ENCODE measurements at regions not wholly inside any gene's neighbourhood (a gene's known extent, or its start where the extent isn't known, plus 50 kb on each side); places are given as distances from the start of the nearest gene placed in this dataset.
A peak's percentile ranks its signal among the peaks of the same experiment; 100 is the strongest.
"Not testable (repeated sequence)": the region's sequence is repeated elsewhere in the genome, so short reads cannot be mapped to it uniquely, and the experiment has no call there.

DNA sequence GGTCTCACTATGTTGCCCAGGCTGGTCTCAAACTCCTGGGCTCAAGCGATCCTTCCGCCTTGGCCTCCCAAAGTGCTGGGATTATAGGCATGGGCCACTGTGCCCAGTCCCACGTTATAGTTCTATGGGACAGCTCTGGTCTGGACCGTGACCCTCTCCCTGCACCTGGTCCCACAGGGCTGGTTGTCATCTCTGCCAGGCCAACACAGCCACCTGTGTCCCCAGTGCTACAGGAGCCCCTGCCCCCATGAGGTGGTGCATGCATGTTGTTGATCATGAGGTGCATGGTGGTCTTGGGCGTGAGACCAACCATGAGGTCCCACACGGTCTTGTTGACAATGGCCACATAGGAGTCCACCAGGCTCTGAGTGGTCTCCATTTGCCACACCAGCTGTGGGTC lies 51.0 kb upstream of the UBE2Q2 start:
- H3K36me3 ChIP-seq (replicated peaks; ENCODE audit: control insufficient read depth, insufficient read depth, low read length); H3K4me3 ChIP-seq (ENCODE audit: insufficient read depth, low read depth, low read length); DNase-seq; H3K27me3 ChIP-seq (ENCODE audit: control insufficient read depth, insufficient read depth, low read length): not testable (repeated sequence)

DNA sequence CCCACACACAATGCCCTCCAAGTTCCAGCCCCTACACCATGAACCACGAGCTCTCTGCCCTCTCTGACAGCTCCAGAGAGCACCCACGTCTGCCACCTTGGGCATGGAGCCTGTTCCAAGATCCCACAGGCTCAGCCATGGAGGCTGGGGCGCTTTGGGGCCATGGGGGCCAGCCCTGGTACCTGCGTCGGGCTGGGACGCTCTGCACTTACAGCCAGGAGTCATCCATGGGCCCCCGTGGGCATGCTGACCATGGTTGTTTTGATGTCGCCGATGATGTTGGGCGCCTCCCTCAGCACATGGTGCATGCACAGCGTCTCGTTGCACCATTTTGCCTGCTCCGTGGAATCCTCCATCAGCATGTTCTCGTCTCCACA lies 51.9 kb upstream of the UBE2Q2 start:
- no peaks in the 10 kb centered on the region for H3K36me3 ChIP-seq (replicated peaks; ENCODE audit: control insufficient read depth, insufficient read depth, low read length)
- no peak overlapping the region for H3K4me3 ChIP-seq (ENCODE audit: insufficient read depth, low read depth, low read length)
- no peaks in the 10 kb centered on the region for H3K27me3 ChIP-seq (ENCODE audit: control insufficient read depth, insufficient read depth, low read length)
- DNase-seq, result no peak

DNA sequence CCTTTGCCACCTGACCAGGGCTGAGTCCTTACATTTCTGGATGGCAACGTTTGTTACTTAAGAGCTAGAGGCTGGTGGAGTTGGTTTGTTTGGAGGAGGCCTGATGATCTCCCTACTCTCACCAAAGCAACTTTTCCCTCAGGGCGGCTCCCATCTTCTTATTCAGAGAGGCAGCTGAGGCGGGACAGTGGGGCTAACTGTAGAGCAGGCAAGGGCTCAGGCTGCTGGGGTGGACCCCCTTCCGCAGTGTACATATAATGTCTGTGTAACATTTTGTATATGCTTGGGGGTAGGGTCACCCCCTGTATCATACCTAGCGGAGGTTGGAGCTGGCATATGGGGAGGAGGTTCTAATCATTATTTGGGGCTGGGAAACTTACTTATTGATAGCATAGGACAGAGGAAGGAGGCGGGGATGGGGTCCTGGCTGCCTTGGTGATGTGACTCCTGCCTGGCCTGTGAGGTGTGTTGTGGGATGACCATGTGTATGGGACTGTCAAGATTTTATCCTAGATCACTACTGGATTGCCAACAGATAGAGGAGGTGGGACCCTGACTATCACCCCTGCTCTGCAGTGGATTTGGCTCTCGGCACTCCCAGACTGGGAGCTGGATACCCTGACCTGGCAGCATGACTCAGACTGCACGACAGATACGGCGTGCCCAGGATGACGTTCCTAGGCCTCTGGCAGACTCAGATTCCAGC lies 52.5 kb upstream of the UBE2Q2 start:
- Histone ChIP-seq H3K4me3 (ENCODE audit: insufficient read depth, low read depth, low read length) (no peak overlapping the region), H3K27me3 (ENCODE audit: control insufficient read depth, insufficient read depth, low read length) (no peaks in the 10 kb centered on the region), H3K36me3 (replicated peaks; ENCODE audit: control insufficient read depth, insufficient read depth, low read length) (no peaks in the 10 kb centered on the region)
- no peak for DNase-seq

DNA sequence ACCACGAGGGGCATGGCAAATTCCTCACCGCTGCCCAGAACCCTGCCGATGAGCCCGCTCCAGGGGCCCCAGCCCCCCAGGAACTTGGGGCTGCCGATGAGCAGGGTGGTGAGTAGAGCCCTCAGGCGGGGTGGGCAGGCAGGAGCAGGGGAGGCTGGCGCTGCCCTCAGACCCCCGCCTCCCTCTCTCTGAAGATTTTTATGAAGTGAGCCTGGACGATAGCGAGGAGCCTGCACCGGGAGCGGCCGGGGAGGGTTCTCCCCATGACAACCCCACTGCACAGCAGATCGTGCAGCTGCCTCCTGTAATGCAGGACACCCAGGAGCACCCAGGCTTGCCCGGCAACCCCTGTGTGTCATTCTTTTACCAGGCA lies 56.7 kb upstream of the UBE2Q2 start:
- Histone ChIP-seq H3K27me3 (ENCODE audit: control insufficient read depth, insufficient read depth, low read length) (peaks cover 2% of the 10 kb centered on the region), H3K4me3 (ENCODE audit: insufficient read depth, low read depth, low read length) (no peak overlapping the region; the same call in 1 of the 2 replicates), H3K36me3 (replicated peaks; ENCODE audit: control insufficient read depth, insufficient read depth, low read length) (no peaks in the 10 kb centered on the region)
- DNase-seq, result peak; percentile 54

DNA sequence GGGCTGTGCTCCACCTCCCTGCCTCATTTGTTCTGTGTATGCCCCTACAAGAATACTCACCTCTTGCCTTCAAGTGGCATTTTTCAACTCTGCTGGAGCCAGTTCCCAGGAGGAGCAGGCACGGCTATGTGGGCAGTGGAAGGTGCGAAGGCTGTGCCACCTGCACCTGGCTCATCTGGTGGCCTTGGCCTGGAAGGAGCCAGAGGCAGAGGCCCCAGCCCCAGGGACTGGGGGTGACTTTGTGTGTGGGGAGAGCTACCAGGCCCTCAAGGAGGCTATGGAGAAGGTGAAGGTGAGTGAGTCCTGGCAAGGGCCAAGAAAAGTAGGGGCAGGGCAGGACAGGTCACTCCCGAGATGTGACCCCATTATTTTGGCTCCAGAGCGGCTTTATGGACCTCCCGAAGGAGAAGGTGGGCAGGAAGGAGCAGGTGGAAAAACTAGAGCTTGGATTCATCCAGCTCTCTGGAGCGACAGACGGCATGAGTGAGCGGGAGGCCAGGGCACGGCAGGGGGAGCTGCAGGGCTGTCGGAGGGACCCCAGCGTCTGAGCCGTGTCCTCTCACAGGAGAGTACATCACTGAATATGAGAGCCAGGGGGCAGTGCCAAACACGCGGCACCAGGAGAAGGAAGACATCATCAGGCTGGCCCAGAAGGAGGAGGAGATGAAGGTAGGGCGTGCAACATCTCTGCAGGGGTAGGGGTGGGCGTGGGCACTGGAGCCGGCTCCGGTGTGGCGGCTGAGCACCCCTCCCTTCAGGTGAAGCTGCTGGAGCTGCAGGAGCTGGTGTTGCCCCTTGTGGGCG lies 57.3 kb upstream of the UBE2Q2 start:
- Histone ChIP-seq H3K4me3 (ENCODE audit: insufficient read depth, low read depth, low read length) (no peak overlapping the region; the same call in 1 of the 2 replicates), H3K27me3 (ENCODE audit: control insufficient read depth, insufficient read depth, low read length) (peaks cover 2% of the 10 kb centered on the region), H3K36me3 (replicated peaks; ENCODE audit: control insufficient read depth, insufficient read depth, low read length) (no peaks in the 10 kb centered on the region)
- DNase-seq, result peak; percentile 79

DNA sequence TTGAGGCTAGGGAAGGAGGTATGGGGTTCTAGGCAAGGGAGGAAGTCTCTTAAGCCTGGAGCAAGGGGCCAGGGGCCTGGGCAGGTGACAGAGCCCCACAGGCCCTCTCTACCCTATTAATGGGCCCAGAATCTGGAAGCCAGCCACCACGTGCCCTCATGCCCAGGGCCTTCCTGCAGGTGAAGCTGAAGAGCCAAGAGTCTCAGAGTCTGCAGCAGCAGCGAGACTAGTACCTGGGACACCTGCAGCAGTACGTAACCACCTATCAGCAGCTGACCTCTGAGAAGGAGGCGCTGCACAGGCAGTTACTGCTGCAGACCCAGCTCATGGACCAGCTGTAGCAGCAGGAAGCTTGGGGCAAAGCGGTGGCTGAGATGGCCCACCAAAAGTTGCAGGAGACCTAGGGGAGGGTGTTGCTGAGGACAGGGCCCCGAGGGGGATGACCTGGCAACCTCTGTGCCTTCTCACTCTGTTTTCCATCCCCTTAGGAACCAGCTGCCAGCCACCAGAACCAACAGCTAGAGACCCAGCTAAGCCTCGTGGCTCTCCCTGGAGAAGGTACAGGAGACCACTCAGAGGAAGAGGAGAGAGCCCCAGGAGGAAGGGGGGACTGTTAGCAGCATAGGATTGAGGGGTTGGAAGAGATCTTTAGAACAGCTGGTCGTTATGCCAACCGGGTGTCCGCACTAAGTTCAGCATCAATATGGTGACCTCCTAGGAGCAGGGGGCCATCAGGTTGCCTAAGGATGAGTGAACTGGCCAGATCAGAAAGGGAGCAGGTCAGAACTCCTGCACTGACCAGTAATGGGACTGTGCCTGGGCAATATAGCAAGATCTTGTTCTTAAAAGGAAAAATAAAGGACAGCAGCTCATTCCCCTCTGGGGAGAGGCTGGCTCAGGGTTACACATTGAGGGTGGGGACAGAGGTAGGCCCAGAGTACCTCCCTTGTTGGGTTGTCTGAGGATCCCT lies 58.5 kb upstream of the UBE2Q2 start:
- not testable (repeated sequence) for H3K4me3 ChIP-seq (ENCODE audit: insufficient read depth, low read depth, low read length); DNase-seq; H3K36me3 ChIP-seq (replicated peaks; ENCODE audit: control insufficient read depth, insufficient read depth, low read length); H3K27me3 ChIP-seq (ENCODE audit: control insufficient read depth, insufficient read depth, low read length)

DNA sequence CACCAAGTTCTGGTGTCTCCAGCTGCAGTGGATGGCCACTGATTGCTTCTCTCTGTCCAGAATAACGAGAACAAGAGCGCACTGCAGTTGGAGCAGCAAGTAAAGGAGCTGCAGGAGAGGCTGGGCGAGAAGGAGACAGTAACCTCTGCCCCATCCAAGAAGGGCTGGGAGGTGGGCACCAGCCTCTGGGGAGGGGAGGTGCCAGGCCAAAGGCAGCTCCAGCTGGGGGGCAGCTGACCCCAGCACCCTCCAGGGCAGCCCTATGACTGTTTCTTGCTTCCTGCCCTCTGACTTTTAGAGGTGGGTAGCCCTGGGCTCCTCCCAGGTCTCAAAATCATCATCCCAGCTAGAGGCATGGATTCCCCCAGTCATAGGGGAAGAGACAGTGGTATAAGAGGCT lies 59.7 kb upstream of the UBE2Q2 start:
- H3K36me3 ChIP-seq (replicated peaks; ENCODE audit: control insufficient read depth, insufficient read depth, low read length); H3K27me3 ChIP-seq (ENCODE audit: control insufficient read depth, insufficient read depth, low read length); DNase-seq; H3K4me3 ChIP-seq (ENCODE audit: insufficient read depth, low read depth, low read length): not testable (repeated sequence)

DNA sequence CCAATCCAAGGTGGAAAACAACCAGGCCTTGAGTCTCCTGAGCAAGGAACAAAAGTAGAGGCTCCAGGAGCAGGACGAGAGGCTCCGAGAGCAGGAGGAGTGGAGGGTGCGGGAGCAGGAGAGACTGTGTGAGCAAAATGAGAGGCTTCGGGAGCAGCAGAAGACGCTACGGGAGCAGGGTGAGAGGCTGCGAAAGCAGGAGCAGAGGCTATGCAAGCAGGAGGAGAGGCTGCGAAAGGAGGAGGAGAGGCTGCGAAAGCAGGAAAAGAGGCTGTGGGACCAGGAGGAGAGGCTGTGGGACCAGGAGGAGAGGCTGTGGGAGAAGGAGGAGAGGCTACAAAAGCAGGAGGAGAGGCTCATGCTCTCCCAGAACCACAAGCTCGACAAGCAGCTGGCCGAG lies 60.3 kb upstream of the UBE2Q2 start:
- DNase-seq, result no peak
- Histone ChIP-seq H3K4me3 (ENCODE audit: insufficient read depth, low read depth, low read length) (no peak overlapping the region), H3K27me3 (ENCODE audit: control insufficient read depth, insufficient read depth, low read length) (peaks cover 2% of the 10 kb centered on the region), H3K36me3 (replicated peaks; ENCODE audit: control insufficient read depth, insufficient read depth, low read length) (no peaks in the 10 kb centered on the region)

DNA sequence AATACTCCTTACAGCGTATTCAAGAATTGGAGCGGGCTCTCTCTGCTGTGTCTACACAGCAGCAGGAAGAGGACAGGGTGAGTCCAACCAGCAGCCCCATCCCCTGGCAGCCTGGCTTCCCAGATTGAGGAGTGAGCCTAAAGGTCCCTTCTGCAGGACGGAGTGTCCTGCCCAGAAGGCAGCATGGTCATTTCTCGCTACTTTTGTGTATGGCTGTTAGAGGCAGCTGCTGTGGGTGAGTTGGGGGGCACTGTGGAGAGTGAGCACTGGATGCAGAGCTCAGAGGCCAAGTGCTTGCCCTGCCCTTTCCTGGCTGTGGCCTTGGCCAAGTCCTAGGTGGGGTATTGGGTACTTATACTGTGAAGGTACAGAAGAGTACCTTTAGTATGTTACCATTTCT lies 62.3 kb upstream of the UBE2Q2 start:
- DNase-seq; H3K27me3 ChIP-seq (ENCODE audit: control insufficient read depth, insufficient read depth, low read length); H3K36me3 ChIP-seq (replicated peaks; ENCODE audit: control insufficient read depth, insufficient read depth, low read length); H3K4me3 ChIP-seq (ENCODE audit: insufficient read depth, low read depth, low read length): not testable (repeated sequence)

DNA sequence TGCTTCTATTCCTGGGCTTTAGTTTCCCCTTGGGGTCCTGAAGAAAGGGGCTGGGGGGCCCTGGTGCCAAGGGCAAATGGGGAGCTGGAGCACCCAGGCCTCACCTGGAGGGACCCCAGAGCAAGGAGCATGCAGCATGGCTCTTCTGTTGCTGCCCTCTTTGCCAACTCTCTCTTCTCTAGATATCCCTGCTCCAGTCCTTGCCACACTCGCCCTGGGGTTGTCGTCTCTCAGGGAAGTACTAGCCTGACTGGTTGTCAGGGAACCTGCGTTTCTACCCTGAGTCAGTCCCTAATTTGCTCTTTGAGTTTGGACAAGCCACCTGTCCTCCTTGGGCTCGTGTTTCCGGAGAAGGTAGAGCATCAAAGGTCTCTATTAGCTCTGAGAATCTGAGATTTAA lies 63.7 kb upstream of the UBE2Q2 start:
- H3K36me3 ChIP-seq (replicated peaks; ENCODE audit: control insufficient read depth, insufficient read depth, low read length), result no peaks in the 10 kb centered on the region
- H3K4me3 ChIP-seq (ENCODE audit: insufficient read depth, low read depth, low read length), result no peak overlapping the region
- no peak for DNase-seq
- peaks cover 2% of the 10 kb centered on the region for H3K27me3 ChIP-seq (ENCODE audit: control insufficient read depth, insufficient read depth, low read length)

DNA sequence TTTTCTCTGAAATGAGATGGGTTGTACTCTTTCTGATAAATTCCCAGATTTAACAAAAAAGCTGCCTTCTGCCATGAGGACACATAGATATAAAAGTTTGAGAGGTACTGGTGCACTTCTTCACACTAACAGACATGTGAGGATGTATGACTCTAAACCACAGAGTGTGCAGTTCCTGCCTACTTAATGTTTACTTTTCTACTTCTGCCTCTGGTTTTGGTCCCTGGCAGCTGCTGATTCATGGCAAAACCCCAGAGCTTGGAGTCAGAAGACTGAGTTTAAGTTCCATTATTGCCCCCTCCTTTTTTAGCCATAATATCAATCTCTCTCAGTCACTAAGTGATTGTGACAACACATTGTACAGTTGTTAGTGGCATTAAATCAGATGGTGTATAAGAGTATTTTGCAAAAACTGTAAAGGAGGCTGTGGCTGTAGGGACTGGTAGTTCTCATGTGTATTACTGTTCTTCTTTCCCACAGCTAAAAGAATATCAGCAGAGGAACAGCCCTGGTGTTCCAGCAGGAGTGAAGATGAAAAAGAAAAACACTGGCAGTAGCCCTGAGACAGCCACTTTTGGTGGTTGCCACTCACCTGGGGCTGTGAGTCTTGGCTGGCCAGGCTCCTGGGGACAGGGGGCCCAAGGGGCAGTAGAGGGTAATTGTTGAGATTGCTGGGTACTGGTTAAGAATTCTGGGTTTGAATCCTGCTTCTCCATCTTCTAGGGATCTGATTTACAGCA lies 64.4 kb upstream of the CSPG4 start:
- H3K4me3 ChIP-seq (ENCODE audit: insufficient read depth, low read depth, low read length); DNase-seq; H3K36me3 ChIP-seq (replicated peaks; ENCODE audit: control insufficient read depth, insufficient read depth, low read length); H3K27me3 ChIP-seq (ENCODE audit: control insufficient read depth, insufficient read depth, low read length): not testable (repeated sequence)

DNA sequence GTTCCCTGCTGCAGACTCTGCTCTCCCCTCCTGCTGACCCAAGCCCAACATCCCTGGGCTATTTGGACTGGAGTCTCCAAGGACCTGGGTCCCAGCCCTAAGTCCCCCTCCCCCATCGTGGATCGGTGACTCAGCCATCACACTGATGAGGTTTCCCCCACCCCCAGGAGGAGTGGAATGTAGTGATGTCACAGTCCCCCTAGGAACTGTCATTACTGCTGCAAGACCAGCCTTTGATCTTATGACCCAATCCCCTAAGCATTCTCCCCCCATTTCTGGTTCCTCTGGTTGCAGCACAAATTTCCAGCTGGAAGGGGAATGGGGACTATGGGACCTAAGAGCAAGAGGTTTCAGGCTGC lies 63.4 kb upstream of the CSPG4 start:
- DNase-seq, result peak; percentile 42
- Histone ChIP-seq H3K4me3 (ENCODE audit: insufficient read depth, low read depth, low read length) (no peak overlapping the region), H3K27me3 (ENCODE audit: control insufficient read depth, insufficient read depth, low read length) (no peaks in the 10 kb centered on the region), H3K36me3 (replicated peaks; ENCODE audit: control insufficient read depth, insufficient read depth, low read length) (no peaks in the 10 kb centered on the region)

DNA sequence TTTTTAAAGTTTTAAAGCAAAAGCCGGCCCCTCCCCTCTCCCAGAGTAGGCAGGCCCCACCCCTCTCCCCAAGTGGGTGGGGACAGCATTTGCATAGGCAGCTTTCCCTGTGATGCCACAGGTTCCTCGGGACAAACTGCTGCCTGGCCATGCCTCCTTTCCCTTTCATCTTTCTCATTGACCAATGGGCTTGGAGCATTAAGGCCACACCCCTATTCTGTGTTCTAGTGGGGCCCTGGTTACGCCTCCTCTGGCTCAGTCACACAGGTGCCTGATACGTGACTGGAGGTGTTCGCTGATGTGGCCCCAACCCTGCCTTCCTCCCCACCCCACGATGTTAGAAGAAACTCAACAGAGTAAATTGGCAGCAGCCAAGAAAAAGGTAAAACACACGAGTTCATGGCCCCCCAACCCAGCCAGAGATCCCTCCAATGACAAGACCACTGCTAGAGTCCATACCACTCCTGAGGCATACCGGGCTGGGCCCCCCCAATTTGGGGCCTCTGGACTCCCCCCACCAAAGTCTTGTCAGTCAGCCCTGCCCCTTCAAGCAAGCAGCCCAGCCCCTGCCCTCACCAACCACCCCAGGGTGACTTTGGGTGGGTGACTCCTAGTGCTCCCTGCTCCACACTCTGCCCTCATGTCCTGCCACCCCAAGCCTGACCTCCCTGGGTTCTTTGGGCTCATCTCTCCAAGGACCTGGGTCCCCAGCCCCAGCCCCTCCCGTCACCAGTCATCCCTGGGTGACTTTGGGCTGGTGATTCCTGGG lies 62.8 kb upstream of the CSPG4 start:
- H3K4me3 ChIP-seq (ENCODE audit: insufficient read depth, low read depth, low read length), result no peak overlapping the region
- peak; percentile 84 for DNase-seq
- H3K36me3 ChIP-seq (replicated peaks; ENCODE audit: control insufficient read depth, insufficient read depth, low read length), result no peaks in the 10 kb centered on the region
- H3K27me3 ChIP-seq (ENCODE audit: control insufficient read depth, insufficient read depth, low read length), result no peaks in the 10 kb centered on the region

DNA sequence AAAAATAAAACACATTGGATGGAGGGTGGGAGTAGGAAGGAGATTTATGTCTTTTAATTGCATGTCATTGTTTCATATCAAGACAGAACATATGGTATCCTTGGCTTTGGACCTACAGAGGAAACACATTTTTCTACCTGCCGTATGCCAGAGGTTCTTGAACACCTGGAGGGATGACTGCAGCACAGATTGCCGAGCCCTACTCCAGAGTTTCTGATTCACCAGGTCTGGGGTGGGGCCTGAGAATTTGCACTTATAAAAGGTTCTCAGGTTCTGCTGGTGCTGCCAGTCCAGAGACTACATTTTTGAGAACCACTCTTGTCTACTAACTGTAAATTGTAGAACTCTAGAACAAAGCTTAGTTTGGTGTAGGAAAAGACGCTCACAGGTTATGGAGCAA lies 61.3 kb upstream of the CSPG4 start:
- H3K4me3 ChIP-seq (ENCODE audit: insufficient read depth, low read depth, low read length); DNase-seq; H3K27me3 ChIP-seq (ENCODE audit: control insufficient read depth, insufficient read depth, low read length); H3K36me3 ChIP-seq (replicated peaks; ENCODE audit: control insufficient read depth, insufficient read depth, low read length): not testable (repeated sequence)

Measured in H7 (cell line).